Islet of Langerhans (tissue), 1 donor: ENCODE measurements at regions not wholly inside any gene's neighbourhood (a gene's known extent, or its start where the extent isn't known, plus 50 kb on each side); places are given as distances from the start of the nearest gene placed in this dataset.

Experiments
- FAIRE-seq: peaks from one replicate; lab custom pipeline; 2011; peaks lifted over from hg19 to GRCh38; lab: Jason Lieb, UNC

DNA sequence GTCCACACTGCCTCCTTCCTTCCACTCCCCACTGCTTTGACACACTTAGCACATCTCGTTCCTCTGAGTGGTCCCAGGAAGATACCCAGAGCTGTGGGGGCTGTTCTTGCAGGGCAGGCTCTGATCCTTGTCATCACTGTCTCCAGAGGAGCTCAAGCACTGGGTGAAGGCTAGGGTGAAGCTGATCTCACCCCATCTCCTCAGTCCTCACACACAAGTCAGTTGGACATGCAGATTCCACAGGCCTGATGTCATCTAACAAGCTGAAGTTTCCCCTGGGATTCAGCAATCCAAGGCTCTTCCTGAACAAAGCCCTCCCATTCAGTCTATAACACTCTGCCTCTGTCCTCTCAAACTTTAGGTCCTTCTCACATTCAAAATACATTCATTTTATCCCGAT lies 90.6 kb upstream of the RAB6C start:
- no peak for FAIRE-seq

DNA sequence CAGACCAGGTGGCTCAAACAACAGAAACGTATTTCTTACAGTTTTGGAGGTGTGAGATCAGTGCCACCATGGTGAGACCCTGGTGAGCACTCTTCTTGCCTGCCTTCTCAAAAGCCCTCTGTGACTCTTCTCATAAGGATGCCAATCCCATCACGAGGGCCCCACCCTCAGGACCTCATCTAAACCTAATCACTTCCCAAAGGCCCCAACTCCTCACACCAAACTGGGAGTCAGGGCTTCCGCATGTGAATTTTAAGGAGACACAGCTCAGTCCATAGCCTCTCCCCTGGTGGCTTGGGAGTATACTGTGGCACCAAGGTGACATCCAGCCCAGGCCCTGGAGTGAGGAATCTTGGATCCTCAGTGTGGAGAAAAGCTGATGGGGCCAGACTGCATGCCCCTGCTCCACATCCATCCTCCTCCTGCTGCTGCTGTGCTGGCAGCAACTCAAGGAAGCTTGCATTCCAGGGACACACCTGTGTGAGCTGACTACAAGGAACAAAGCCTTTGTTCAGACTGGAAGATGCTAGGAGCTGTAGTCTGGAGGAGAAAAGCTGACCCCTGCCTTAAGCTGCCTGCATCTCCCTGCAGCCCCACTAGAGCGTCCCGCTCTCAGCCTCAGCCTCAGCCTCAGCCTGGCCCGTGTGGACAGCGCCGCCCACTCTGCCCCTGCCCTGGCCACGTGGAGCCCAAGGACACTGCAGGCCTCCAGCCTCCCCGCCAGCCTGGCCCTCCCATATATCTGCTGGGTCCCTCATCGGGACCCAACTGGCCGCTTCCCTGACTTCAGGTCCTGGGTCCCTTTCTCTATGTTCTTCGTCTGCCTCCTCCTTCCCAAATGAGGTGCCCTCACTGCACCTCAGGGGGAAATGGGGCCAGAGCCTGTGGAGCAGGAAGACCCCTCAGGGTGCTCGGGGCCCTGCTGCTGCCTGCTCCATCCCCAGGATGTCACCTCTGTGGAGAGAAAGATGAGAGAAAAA lies 87.8 kb upstream of the RAB6C start:
- no peak for FAIRE-seq

DNA sequence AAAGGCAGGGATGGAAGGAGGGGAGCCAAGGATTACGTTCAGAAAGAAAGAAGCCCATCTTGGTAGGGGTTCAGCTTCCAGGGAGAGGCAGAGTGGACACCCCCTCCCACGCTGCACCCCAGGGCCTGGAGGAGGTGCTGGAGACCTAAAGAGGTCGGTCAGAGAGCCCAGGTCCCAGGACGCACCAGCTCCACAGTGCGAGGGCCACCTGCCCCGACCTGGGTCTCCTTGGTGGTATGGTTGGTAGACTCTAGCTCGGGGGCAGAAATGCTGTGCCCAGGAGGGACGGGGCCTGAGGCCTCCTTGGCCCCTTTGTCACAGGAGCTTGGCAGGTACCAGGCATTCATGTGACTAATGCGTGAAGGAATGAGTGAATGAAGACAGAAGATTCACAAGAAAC lies 87.1 kb upstream of the RAB6C start:
- FAIRE-seq = no peak

DNA sequence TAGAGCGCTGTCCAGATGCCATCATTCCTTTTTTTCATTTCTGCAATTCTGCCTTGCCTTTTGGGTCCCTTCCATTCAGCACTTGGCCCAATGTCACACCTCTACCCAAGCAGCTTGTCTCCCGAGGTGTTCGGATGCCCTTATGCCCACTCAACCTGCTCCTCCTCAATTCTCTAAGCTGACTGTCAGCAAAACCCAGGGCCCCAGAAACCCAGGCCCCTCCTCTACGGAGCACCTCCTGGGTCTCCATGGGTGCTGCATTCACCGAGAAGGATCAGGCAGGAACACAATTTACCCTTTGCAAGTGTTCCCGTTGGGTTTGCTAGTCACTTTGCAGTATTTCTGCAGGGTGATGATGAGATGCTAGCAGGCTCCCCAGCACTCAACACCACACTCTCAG lies 86.7 kb upstream of the RAB6C start:
- FAIRE-seq = no peak

DNA sequence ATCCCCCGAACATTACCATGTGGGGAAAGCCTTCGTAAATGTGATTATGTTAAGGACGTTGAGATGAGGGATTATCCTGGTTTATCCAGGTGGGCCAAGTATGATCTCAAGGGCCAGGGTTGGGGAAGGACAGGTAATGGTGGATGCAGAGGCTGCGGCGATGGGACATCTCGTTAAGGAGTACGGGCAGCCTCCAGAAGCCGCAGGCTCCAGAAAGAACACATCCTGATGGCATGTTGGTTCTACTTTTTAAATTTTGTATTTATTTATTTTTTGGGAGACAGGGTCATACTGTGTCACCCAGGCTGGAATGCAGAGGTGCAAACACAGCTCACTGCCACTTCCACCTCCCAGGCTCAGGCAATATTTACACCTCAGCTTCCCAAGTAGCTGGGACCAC lies 86.2 kb upstream of the RAB6C start:
- FAIRE-seq = no peak

DNA sequence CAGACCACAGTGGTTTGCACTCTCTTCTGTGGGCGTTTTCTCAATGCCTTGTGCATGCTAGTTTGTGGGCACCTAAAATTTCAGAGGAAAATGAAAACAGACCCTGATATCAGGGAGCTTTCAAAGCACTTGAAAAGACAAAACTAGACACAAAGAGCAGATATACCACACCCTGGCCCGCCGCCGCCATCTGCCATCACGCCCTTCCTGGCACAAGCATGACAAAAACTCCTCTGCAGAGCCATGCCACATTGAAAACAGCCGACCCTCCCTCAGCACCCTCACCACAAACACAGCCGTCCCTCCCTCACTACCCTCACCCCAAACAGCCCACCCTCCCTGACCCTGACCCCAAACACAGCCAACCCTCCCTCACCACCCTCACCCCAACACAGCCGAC lies 84.8 kb upstream of the RAB6C start:
- FAIRE-seq = no peak

GRCh38 chr2:129895061-129895460 lies 84.4 kb upstream of the RAB6C start:
- no peak for FAIRE-seq

GRCh38 chr2:129895526-129896082 lies 83.9 kb upstream of the RAB6C start:
- no peak for FAIRE-seq

GRCh38 chr2:129896226-129897100 lies 83.0 kb upstream of the RAB6C start:
- no peak for FAIRE-seq

DNA sequence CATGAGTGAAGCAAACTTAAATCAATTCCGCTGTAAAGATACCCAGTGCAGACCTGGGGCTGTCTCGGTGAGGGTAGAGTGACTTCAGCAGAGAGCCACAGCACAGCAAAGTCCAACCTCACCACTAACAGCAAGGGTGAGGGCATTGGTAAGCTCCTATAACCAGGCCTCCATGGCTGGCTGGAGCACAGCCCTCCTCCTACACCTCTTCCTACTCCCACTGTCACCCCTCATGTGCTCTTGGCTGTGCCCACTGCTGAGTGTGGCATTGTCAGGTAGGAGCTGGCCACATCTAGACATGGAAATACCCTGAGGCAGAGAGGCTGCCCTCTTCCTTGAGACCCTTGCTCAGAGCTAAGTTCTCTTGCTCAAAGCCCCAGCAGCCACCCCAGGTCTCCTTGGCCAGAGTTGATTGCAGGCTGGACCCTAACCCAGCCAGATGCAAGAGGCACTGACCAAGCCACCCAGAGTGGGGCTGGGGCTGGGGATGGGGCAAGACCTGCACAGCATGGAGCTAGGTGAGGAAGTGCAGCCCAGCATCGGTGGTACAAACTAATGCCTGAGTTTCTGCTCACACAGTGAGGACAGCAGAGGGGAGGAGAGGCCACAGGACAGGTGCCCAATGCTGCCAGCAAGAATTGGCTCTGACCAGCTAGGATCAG lies 77.6 kb upstream of the RAB6C start:
- no peak for FAIRE-seq

GRCh38 chr2:129902731-129903585 lies 76.5 kb upstream of the RAB6C start:
- FAIRE-seq = no peak

- no peak for FAIRE-seq
Observed at GRCh38 chr2:129903586-129904425, 75.7 kb upstream of the RAB6C start.

- no peak for FAIRE-seq
Observed at GRCh38 chr2:129904532-129905446, 74.7 kb upstream of the RAB6C start.

GRCh38 chr2:129905664-129906081 lies 73.8 kb upstream of the RAB6C start:
- no peak for FAIRE-seq

DNA sequence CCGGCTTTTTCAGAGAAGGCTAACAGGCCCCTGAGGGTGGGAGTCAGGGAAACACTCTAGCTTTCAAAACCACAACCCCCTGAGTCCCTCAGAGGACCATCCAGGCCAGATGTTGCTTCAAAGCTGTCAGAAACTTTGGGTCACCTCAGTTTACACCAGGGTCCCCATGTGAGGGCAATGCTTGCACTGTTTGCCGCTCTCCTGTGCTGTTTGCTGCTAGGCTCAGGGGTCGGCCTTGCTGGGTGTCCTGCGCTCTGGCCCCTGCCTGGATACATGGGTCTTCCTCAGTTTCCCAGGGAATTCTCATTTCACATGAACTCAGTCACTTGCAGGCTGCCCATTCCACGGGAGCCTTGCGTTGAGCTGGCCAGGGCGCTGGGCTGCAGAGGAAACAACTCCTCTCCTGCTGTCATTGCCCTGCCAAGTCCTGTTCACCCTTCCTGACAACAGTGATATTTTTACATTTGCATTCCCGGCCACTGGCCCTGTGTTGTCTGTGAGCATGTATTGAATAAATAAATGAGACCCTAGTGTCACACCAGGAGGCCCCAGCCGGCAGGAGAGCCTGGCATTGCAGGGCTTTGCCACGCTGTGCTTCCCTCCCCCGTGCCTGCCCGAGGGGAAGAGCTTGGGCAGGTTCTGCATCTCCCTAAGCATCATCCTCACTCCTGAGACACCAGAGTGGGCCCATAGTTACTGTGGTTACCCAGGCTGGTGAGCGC lies 73.2 kb upstream of the RAB6C start:
- no peak for FAIRE-seq

- FAIRE-seq = no peak
Observed at GRCh38 chr2:129906861-129907235, 72.6 kb upstream of the RAB6C start.

GRCh38 chr2:129907256-129907998 lies 72.0 kb upstream of the RAB6C start:
- FAIRE-seq = no peak
